Cardiac fibroblast (primary cell): ENCODE measurements at regions not wholly inside any gene's neighbourhood (a gene's known extent, or its start where the extent isn't known, plus 50 kb on each side); places are given as distances from the start of the nearest gene placed in this dataset.

Experiments used
- DNase-seq, 2 donors: peaks; one replicate each; pipeline versions ENCODE4 v3.0.0 to v3.0.0-alpha.2; 2010; ENCODE audit warnings: low read depth in 2 of 2
- H3K4me3 ChIP-seq, 2 donors: replicated peaks in 1 of 2; 1 replicate in 1 of 2; 2 replicates in 1 of 2; pipeline ENCODE4 v1.5.1; 2011; ENCODE audit warnings: low read depth in 2 of 2, low read length in 2 of 2, mild to moderate bottlenecking in 2 of 2, moderate library complexity in 1 of 2
- CTCF ChIP-seq: IDR thresholded peaks from one replicate; pipeline ENCODE4 v1.5.1; 2011; ENCODE audit warnings: low read depth, mild to moderate bottlenecking, low read length, inconsistent platforms

- TF ChIP-seq CTCF, result no peak
- peak; percentile 58 to 70 for DNase-seq
These were observed 68.8 kb downstream of the KIF4B start for GRCh38 chr5:155082401-155082800.

DNA sequence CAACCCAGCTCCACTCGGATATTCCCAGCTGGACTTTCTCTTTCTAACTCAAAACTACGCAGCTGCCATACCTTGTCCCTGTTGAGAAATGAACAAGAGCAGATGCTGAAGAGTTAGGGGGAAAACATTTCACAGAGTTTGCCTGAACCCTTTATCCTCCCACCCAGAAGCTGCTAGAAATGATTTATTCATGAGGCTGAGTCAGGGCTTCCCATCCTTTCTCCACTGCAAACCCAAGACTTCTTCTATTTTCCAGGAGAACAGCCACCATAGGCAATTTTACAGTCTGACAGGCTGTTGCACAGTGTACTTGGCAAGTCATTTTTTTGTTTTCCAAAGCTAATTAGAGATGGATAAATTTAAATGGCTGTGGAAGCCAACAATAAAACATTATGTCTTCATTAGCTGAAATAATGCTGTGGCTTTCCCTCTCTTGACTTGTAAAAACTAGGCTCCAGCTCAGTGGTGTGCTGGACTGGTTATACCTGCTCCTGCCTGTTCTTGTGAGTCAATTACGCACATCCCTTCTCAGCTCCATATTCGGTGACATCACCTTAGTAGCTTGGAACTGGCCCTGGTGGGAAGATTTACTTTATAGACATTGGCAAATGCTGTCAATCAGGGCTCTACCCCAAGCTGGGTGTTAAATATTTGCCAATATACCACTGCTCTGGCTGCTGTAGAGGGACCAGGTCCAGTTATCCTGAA is 71.9 kb downstream of the KIF4B start:
- H3K4me3 ChIP-seq, result no peak overlapping the region
- no peak for DNase-seq
- TF ChIP-seq CTCF, result no peak

More at GRCh38 chr5:155082401-155082800, 68.8 kb downstream of the KIF4B start:
- no peak overlapping the region for H3K4me3 ChIP-seq

- DNase-seq, result peak in 1 of 2 donors; percentile 4
- no peak overlapping the region for H3K4me3 ChIP-seq
- no peak for TF ChIP-seq CTCF
These were observed 73.5 kb downstream of the KIF4B start for GRCh38 chr5:155087036-155087435.

DNA sequence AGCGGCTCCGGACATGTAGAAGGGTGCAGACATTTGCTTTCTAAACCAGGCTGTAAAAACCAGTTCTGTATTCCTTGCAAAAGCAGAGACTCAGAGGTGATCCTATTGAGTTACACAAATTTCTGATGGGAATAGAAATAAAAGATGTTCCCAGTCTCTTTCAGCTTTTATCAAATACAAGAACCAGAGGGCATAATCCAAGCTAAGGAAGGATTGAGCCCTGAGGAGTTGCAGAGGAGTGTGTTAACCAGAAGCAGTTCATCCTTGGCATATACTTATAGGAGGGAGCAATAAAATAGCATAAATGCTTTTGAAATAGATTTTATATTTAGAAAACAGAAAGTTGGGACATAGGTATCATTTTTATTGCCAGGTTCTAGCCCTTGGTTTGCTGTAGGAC is 75.3 kb downstream of the KIF4B start:
- H3K4me3 ChIP-seq, result no peak overlapping the region
- TF ChIP-seq CTCF, result no peak
- DNase-seq, result no peak

- no peak for TF ChIP-seq CTCF
- peak; percentile 10 to 16 for DNase-seq
- no peak overlapping the region for H3K4me3 ChIP-seq
These were observed 76.1 kb downstream of the KIF4B start for GRCh38 chr5:155089643-155090042.

GRCh38 chr5:155091063-155091648 is 77.6 kb downstream of the KIF4B start:
- no peak for TF ChIP-seq CTCF
- peak in 1 of 2 donors; percentile 90 for DNase-seq
- H3K4me3 ChIP-seq, result no peak overlapping the region
